GM18907 (cell line): ENCODE measurements at regions not wholly inside any gene's neighbourhood (a gene's known extent, or its start where the extent isn't known, plus 50 kb on each side); places are given as distances from the start of the nearest gene placed in this dataset.
"Not testable (repeated sequence)": the region's sequence is repeated elsewhere in the genome, so short reads cannot be mapped to it uniquely, and the experiment has no call there.

Experiments used
- ATAC-seq: cut with Tn5 transposase; IDR thresholded peaks from one replicate; pipeline ENCODE4 v1.9.1; 2021; ENCODE audit warnings: mild to moderate bottlenecking, moderate library complexity; ENCODE audit not compliant: unreplicated experiment

GRCh38 chr21:15644489-15644888 lies 85.3 kb upstream of the USP25 start:
- no peak for ATAC-seq

GRCh38 chr21:15645830-15646229 lies 84.0 kb upstream of the USP25 start:
- no peak for ATAC-seq

- no peak for ATAC-seq
These were observed 79.0 kb upstream of the USP25 start for GRCh38 chr21:15650735-15651134.

GRCh38 chr21:15651172-15651571 lies 78.6 kb upstream of the USP25 start:
- no peak for ATAC-seq

GRCh38 chr21:15653710-15654109 lies 76.1 kb upstream of the USP25 start:
- ATAC-seq, result no peak

GRCh38 chr21:15654171-15654570 lies 75.6 kb upstream of the USP25 start:
- no peak for ATAC-seq

- no peak for ATAC-seq
These were observed 69.9 kb upstream of the USP25 start for GRCh38 chr21:15659753-15660422.

GRCh38 chr21:15660423-15660804 lies 69.4 kb upstream of the USP25 start:
- ATAC-seq, result no peak

GRCh38 chr21:15667010-15667409 lies 62.8 kb upstream of the USP25 start:
- no peak for ATAC-seq

- ATAC-seq, result no peak
These were observed 62.0 kb upstream of the USP25 start for GRCh38 chr21:15667819-15668218.

GRCh38 chr21:15669247-15669646 lies 60.5 kb upstream of the USP25 start:
- no peak for ATAC-seq

GRCh38 chr21:15671188-15671587 lies 58.6 kb upstream of the USP25 start:
- ATAC-seq, result peak; percentile 63

- ATAC-seq, result not testable (repeated sequence)
These were observed 57.2 kb upstream of the USP25 start for GRCh38 chr21:15672578-15672977.

- no peak for ATAC-seq
These were observed 52.8 kb upstream of the USP25 start for GRCh38 chr21:15676935-15677334.

GRCh38 chr21:15679630-15680029 lies 50.2 kb upstream of the USP25 start:
- no peak for ATAC-seq
